B cell (primary cell): ENCODE measurements at regions not wholly inside any gene's neighbourhood (a gene's known extent, or its start where the extent isn't known, plus 50 kb on each side); places are given as distances from the start of the nearest gene placed in this dataset.

Experiments
- ATAC-seq: fragments of 200-7000 bp; cut with Tn5 transposase; one replicate; pipeline ENCODE4 v1.10.0; 2021; ENCODE audit warnings: low read depth, mild to moderate bottlenecking, moderate number of reproducible peaks, moderate library complexity
- CTCF ChIA-PET: fragments of 350-600 bp; sonication (Branson Sonifier 250); formaldehyde crosslinking; loops from one replicate; lab custom pipeline; 2021; ENCODE audit warnings: antibody characterized with exemption, inconsistent platforms; lab: Charles Lee
- POLR2A ChIA-PET: fragments of 350-600 bp; sonication (Branson Sonifier 250); formaldehyde crosslinking; loops from one replicate; lab custom pipeline; 2021; ENCODE audit warnings: antibody characterized with exemption; lab: Charles Lee
- DNase-seq: peaks from one replicate; pipeline ENCODE4 v3.0.0; 2013
- H2AFZ ChIP-seq: 2 replicates; pipeline ENCODE4 v1.6.1; 2012; ENCODE audit warnings: mild to moderate bottlenecking, low read depth, low read length; ENCODE audit not compliant: insufficient read depth, poor library complexity, severe bottlenecking
- H3K27ac ChIP-seq, 2 donors: 1 replicate in 1 of 2; 2 replicates in 1 of 2; pipeline ENCODE4 v1.5.1; 2012 to 2013; ENCODE audit warnings: low read length in 2 of 2, mild to moderate bottlenecking in 2 of 2, moderate library complexity in 1 of 2
- H3K27me3 ChIP-seq, 4 experiments: fragments of 200-600 bp in 1 of 4; sonication (generic) in 1 of 4; replicated peaks in 1 of 4; 1 replicate in 2 of 4; 2 replicates in 2 of 4; pipeline versions ENCODE4 v1.6.1 to v1.7.0; 2013 to 2016; ENCODE audit warnings: low read length in 3 of 4, mild to moderate bottlenecking in 2 of 4, mixed read lengths in 1 of 4, moderate library complexity in 1 of 4; ENCODE audit not compliant: insufficient read depth in 4 of 4, control insufficient read depth in 3 of 4; ENCODE audit errors: control extremely low read depth in 1 of 4
- H3K36me3 ChIP-seq, 2 experiments: replicated peaks in 1 of 2; 1 replicate in 1 of 2; 2 replicates in 1 of 2; pipeline versions ENCODE4 v1.6.1 to v1.7.1; 2013; ENCODE audit warnings: low read length in 1 of 2; ENCODE audit not compliant: insufficient read depth in 2 of 2, control insufficient read depth in 1 of 2; ENCODE audit errors: control extremely low read depth in 1 of 2, extremely low read depth in 1 of 2
- H3K4me1 ChIP-seq, 2 donors: fragments of 200-600 bp in 1 of 2; sonication (generic) in 1 of 2; 1 replicate in 1 of 2; 2 replicates in 1 of 2; pipeline versions ENCODE4 v1.5.1 to v1.6.1; 2013 to 2017; ENCODE audit warnings: low read length in 2 of 2; ENCODE audit not compliant: control insufficient read depth in 2 of 2, insufficient read depth in 2 of 2
- H3K4me2 ChIP-seq: replicated peaks from 2 replicates; pipeline ENCODE3; 2012; ENCODE audit warnings: mild to moderate bottlenecking, low read depth, low read length; ENCODE audit not compliant: poor library complexity, severe bottlenecking
- H3K4me3 ChIP-seq, 5 experiments: fragments of 200-600 bp in 1 of 5; sonication (generic) in 1 of 5; 1 replicate in 3 of 5; 2 replicates in 2 of 5; pipeline versions ENCODE4 v1.5.1 to v1.7.0; 2011 to 2016; ENCODE audit warnings: low read length in 4 of 5, mild to moderate bottlenecking in 4 of 5, low read depth in 2 of 5, control low read depth in 1 of 5, moderate library complexity in 1 of 5; ENCODE audit not compliant: insufficient read depth in 1 of 5; ENCODE audit errors: control extremely low read depth in 1 of 5, extremely low read depth in 1 of 5
- H3K79me2 ChIP-seq: fragments of 200-600 bp; sonication (generic); one replicate; pipeline ENCODE4 v1.6.0; 2016; ENCODE audit warnings: low read length; ENCODE audit not compliant: control insufficient read depth, insufficient read depth
- H3K9ac ChIP-seq: fragments of 200-600 bp; sonication (generic); 2 replicates; pipeline ENCODE4 v1.6.1; 2017; ENCODE audit warnings: mild to moderate bottlenecking, low read length, moderate library complexity
- H3K9me3 ChIP-seq, 3 donors: one replicate each; pipeline versions ENCODE4 v1.6.1 to v1.7.1; 2013; ENCODE audit warnings: low read length in 2 of 3; ENCODE audit not compliant: control insufficient read depth in 2 of 3, insufficient read depth in 1 of 3; ENCODE audit errors: control extremely low read depth in 1 of 3
- H4K20me1 ChIP-seq: 2 replicates; pipeline ENCODE4 v1.6.0; 2012; ENCODE audit warnings: mild to moderate bottlenecking, low read length; ENCODE audit not compliant: insufficient read depth, control insufficient read depth, poor library complexity, severe bottlenecking
- H3K27ac Mint-ChIP-seq: one replicate; pipeline ENCODE4 v1.8.0; 2021; ENCODE audit warnings: mixed read lengths
- H3K27me3 Mint-ChIP-seq: one replicate; pipeline ENCODE4 v1.8.0; 2021; ENCODE audit warnings: mixed read lengths
- H3K4me1 Mint-ChIP-seq: one replicate; pipeline ENCODE4 v1.8.0; 2021; ENCODE audit warnings: mixed read lengths
- H3K4me3 Mint-ChIP-seq: one replicate; pipeline ENCODE4 v1.8.0; 2021; ENCODE audit warnings: mixed read lengths
- H3K9me3 Mint-ChIP-seq: one replicate; pipeline ENCODE4 v1.8.0; 2022; ENCODE audit warnings: mixed read lengths; ENCODE audit not compliant: insufficient read depth
- EZH2 ChIP-seq: IDR thresholded peaks from 2 replicates; pipeline ENCODE4 v1.6.1; 2012; ENCODE audit warnings: borderline replicate concordance, low read depth, mild to moderate bottlenecking, moderate library complexity, low read length; ENCODE audit not compliant: insufficient read depth, poor library complexity, severe bottlenecking
- WGBS: methylation state at CpG from one replicate; pipeline ENCODE4 v1.1.5; 2013; ENCODE audit warnings: missing lambda C conversion rate; ENCODE audit not compliant: insufficient coverage; 5-methylcytosine and 5-hydroxymethylcytosine counted together
- intact Hi-C: fragments of 100-400 bp; cut with micrococcal nuclease; formaldehyde crosslinking; loops from one replicate; pipeline ENCODE4 v1.10.0; 2022
- TF ChIP-seq, protein P1 (sequence below): fragments of 200-600 bp; IDR thresholded peaks from one replicate; pipeline ENCODE4 v1.8.0; 2022; ENCODE audit warnings: antibody characterized with exemption, mild to moderate bottlenecking

GRCh38 chr2:76268484-76268883 lies 557.8 kb upstream of the GCFC2 start:
- Histone ChIP-seq H3K4me2 (no peak overlapping the region), H3K4me3 (no peak overlapping the region), H4K20me1 (no peaks in the 10 kb centered on the region), H3K27me3 (no peaks in the 10 kb centered on the region), H3K27ac (no peak overlapping the region), H3K36me3 (no peaks in the 10 kb centered on the region), H3K4me1 (no peaks in the 10 kb centered on the region), H3K9ac (no peak overlapping the region), H3K9me3 (no peaks in the 10 kb centered on the region), H3K79me2 (no peaks in the 10 kb centered on the region), H2AFZ (no peak overlapping the region)
- TF ChIP-seq, protein P1, sequence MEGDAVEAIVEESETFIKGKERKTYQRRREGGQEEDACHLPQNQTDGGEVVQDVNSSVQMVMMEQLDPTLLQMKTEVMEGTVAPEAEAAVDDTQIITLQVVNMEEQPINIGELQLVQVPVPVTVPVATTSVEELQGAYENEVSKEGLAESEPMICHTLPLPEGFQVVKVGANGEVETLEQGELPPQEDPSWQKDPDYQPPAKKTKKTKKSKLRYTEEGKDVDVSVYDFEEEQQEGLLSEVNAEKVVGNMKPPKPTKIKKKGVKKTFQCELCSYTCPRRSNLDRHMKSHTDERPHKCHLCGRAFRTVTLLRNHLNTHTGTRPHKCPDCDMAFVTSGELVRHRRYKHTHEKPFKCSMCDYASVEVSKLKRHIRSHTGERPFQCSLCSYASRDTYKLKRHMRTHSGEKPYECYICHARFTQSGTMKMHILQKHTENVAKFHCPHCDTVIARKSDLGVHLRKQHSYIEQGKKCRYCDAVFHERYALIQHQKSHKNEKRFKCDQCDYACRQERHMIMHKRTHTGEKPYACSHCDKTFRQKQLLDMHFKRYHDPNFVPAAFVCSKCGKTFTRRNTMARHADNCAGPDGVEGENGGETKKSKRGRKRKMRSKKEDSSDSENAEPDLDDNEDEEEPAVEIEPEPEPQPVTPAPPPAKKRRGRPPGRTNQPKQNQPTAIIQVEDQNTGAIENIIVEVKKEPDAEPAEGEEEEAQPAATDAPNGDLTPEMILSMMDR: no peak
- no peak for DNase-seq
- no peak overlapping the region for H3K4me3 Mint-ChIP-seq
- H3K27me3 Mint-ChIP-seq: no peaks in the 10 kb centered on the region
- ChIA-PET POLR2A (no interaction called here), CTCF (no interaction called here)
- intact Hi-C loops: no loop called here
- WGBS: no CpG with 5 or more reads among the region's 1 CpG
- no peaks in the 10 kb centered on the region for H3K4me1 Mint-ChIP-seq
- H3K27ac Mint-ChIP-seq: no peak overlapping the region
- H3K9me3 Mint-ChIP-seq: peaks cover 3% of the 10 kb centered on the region
- ATAC-seq: no peak

GRCh38 chr2:76257802-76258201 lies 547.1 kb upstream of the GCFC2 start:
- ChIA-PET POLR2A (no interaction called here), CTCF (no interaction called here)
- peaks cover 3% of the 10 kb centered on the region for H3K9me3 Mint-ChIP-seq
- Histone ChIP-seq H3K9ac (no peak overlapping the region), H3K9me3 (no peaks in the 10 kb centered on the region), H4K20me1 (no peaks in the 10 kb centered on the region), H3K4me1 (no peaks in the 10 kb centered on the region), H3K4me3 (no peak overlapping the region), H2AFZ (no peak overlapping the region), H3K36me3 (no peaks in the 10 kb centered on the region), H3K4me2 (no peak overlapping the region), H3K27ac (no peak overlapping the region), H3K27me3 (no peaks in the 10 kb centered on the region), H3K79me2 (no peaks in the 10 kb centered on the region)
- DNase-seq (no peak), ATAC-seq (no peak)
- intact Hi-C loops: no loop called here
- TF ChIP-seq EZH2: no peak
- TF ChIP-seq, protein P1: no peak
- no peaks in the 10 kb centered on the region for H3K27me3 Mint-ChIP-seq
- no peak overlapping the region for H3K27ac Mint-ChIP-seq
- no peak overlapping the region for H3K4me3 Mint-ChIP-seq
- no peaks in the 10 kb centered on the region for H3K4me1 Mint-ChIP-seq
